WTC11 (cell line): ENCODE measurements at regions not wholly inside any gene's neighbourhood (a gene's known extent, or its start where the extent isn't known, plus 50 kb on each side); places are given as distances from the start of the nearest gene placed in this dataset.

Source experiments
- ATAC-seq: fragments of 200-7000 bp; cut with Tn5 transposase; 2 replicates; pipeline ENCODE4 v1.10.0; 2021; ENCODE audit warnings: mild to moderate bottlenecking, moderate library complexity
- CTCF ChIA-PET: fragments of 300-600 bp; sonication (Branson Sonifier 250); formaldehyde crosslinking; loops from one replicate; lab custom pipeline; 2021; ENCODE audit warnings: antibody characterized with exemption; lab: Charles Lee
- POLR2A ChIA-PET: fragments of 350-600 bp; sonication (Branson Sonifier 250); formaldehyde crosslinking; loops from one replicate; lab custom pipeline; 2021; ENCODE audit warnings: antibody characterized with exemption; lab: Charles Lee
- DNase-seq: peaks from one replicate; pipeline ENCODE4 v3.0.0; 2021; ENCODE audit warnings: low spot score
- H3K27ac Mint-ChIP-seq: 2 replicates; pipeline ENCODE4 v1.8.0; 2021; ENCODE audit warnings: mixed read lengths
- H3K27me3 Mint-ChIP-seq: 2 replicates; pipeline ENCODE4 v1.8.0; 2021; ENCODE audit warnings: low read depth, mild to moderate bottlenecking, moderate library complexity, mixed read lengths
- H3K36me3 Mint-ChIP-seq: 2 replicates; pipeline ENCODE4 v1.8.0; 2021; ENCODE audit warnings: mixed read lengths
- H3K4me1 Mint-ChIP-seq: 2 replicates; pipeline ENCODE4 v1.8.0; 2022; ENCODE audit warnings: mixed read lengths
- H3K4me3 Mint-ChIP-seq: 2 replicates; pipeline ENCODE4 v1.8.0; 2021; ENCODE audit warnings: mild to moderate bottlenecking, moderate library complexity, mixed read lengths
- H3K9me3 Mint-ChIP-seq: 2 replicates; pipeline ENCODE4 v1.8.0; 2021; ENCODE audit warnings: mixed read lengths
- CREM ChIP-seq: sonication (generic); formaldehyde crosslinking; IDR thresholded peaks from 2 replicates; pipeline ENCODE4 v1.8.1; 2022; ENCODE audit warnings: mild to moderate bottlenecking, missing genetic modification reagents, moderate library complexity
- ELF4 ChIP-seq: sonication (generic); formaldehyde crosslinking; IDR thresholded peaks from 2 replicates; pipeline ENCODE4 v1.8.1; 2022; ENCODE audit warnings: low read depth, mild to moderate bottlenecking, moderate library complexity, missing genetic modification reagents
- FOXK1 ChIP-seq: sonication (generic); formaldehyde crosslinking; IDR thresholded peaks from 2 replicates; pipeline ENCODE4 v1.8.0; 2022; ENCODE audit warnings: mild to moderate bottlenecking, moderate library complexity, missing genetic modification reagents
- GABPB1 ChIP-seq: sonication (generic); formaldehyde crosslinking; IDR thresholded peaks from 2 replicates; pipeline ENCODE4 v1.8.1; 2023; ENCODE audit warnings: mild to moderate bottlenecking, missing genetic modification reagents
- GTF2I ChIP-seq: fragments of 250-450 bp; sonication (Bioruptor Pico); conservative IDR thresholded peaks from 2 replicates; pipeline ENCODE4 v1.4.0; 2021; ENCODE audit warnings: mild to moderate bottlenecking
- JUN ChIP-seq: sonication (generic); formaldehyde crosslinking; IDR thresholded peaks from 2 replicates; pipeline ENCODE4 v1.8.0; 2023; ENCODE audit warnings: mild to moderate bottlenecking, missing genetic modification reagents
- NFATC4 ChIP-seq: fragments of 250-450 bp; sonication (Bioruptor Pico); IDR thresholded peaks from 2 replicates; pipeline ENCODE4 v1.9.0; 2021; ENCODE audit warnings: mild to moderate bottlenecking
- NR1H2 ChIP-seq: sonication (generic); formaldehyde crosslinking; IDR thresholded peaks from 2 replicates; pipeline ENCODE4 v1.9.0; 2021; ENCODE audit warnings: mild to moderate bottlenecking, moderate library complexity, missing genetic modification reagents
- OVOL2 ChIP-seq: fragments of 250-450 bp; sonication (Bioruptor Pico); IDR thresholded peaks from 2 replicates; pipeline ENCODE4 v1.9.0; 2021; ENCODE audit warnings: mild to moderate bottlenecking, borderline replicate concordance
- SMAD3 ChIP-seq: sonication (generic); formaldehyde crosslinking; IDR thresholded peaks from 2 replicates; pipeline ENCODE4 v1.8.0; 2022; ENCODE audit warnings: missing genetic modification reagents, mild to moderate bottlenecking, borderline replicate concordance
- ZBTB21 ChIP-seq: sonication (generic); formaldehyde crosslinking; IDR thresholded peaks from 2 replicates; pipeline ENCODE4 v1.8.1; 2023; ENCODE audit warnings: mild to moderate bottlenecking, missing genetic modification reagents, borderline replicate concordance
- ZNF396 ChIP-seq: fragments of 250-450 bp; sonication (Bioruptor Pico); IDR thresholded peaks from 2 replicates; pipeline ENCODE4 v1.8.0; 2021; ENCODE audit warnings: mild to moderate bottlenecking, moderate library complexity, borderline replicate concordance
- ZNF423 ChIP-seq: fragments of 250-450 bp; sonication (Bioruptor Pico); IDR thresholded peaks from 2 replicates; pipeline ENCODE4 v2.1.2; 2022; ENCODE audit warnings: mild to moderate bottlenecking, moderate library complexity
- ZNF671 ChIP-seq: fragments of 250-450 bp; sonication (Bioruptor Pico); IDR thresholded peaks from 2 replicates; pipeline ENCODE4 v1.8.0; 2021; ENCODE audit warnings: mild to moderate bottlenecking
- TF ChIP-seq, protein P1 (sequence below): fragments of 250-450 bp; sonication (Bioruptor Pico); IDR thresholded peaks from 2 replicates; pipeline ENCODE4 v1.9.0; 2021; ENCODE audit warnings: mild to moderate bottlenecking
- TF ChIP-seq, protein P2 (sequence below): sonication (generic); formaldehyde crosslinking; IDR thresholded peaks from 2 replicates; pipeline ENCODE4 v1.8.1; 2023; ENCODE audit warnings: mild to moderate bottlenecking, moderate library complexity, missing genetic modification reagents
- TF ChIP-seq, protein P3 (sequence below): sonication (generic); formaldehyde crosslinking; IDR thresholded peaks from 2 replicates; pipeline ENCODE4 v1.8.0; 2022; ENCODE audit warnings: mild to moderate bottlenecking, missing genetic modification reagents
- TF ChIP-seq, protein P4 (sequence below): sonication (generic); formaldehyde crosslinking; IDR thresholded peaks from 2 replicates; pipeline ENCODE4 v1.8.0; 2022; ENCODE audit warnings: mild to moderate bottlenecking, missing genetic modification reagents
- TF ChIP-seq, protein P5 (sequence below): sonication (generic); formaldehyde crosslinking; IDR thresholded peaks from 2 replicates; pipeline ENCODE4 v1.8.1; 2023; ENCODE audit warnings: mild to moderate bottlenecking, missing genetic modification reagents, moderate library complexity
- TF ChIP-seq, protein P6 (sequence below): sonication (generic); formaldehyde crosslinking; IDR thresholded peaks from 2 replicates; pipeline ENCODE4 v1.8.0; 2023; ENCODE audit warnings: missing genetic modification reagents
- TF ChIP-seq, protein P7 (sequence below): sonication (generic); formaldehyde crosslinking; IDR thresholded peaks from 2 replicates; pipeline ENCODE4 v1.8.1; 2022; ENCODE audit warnings: low read depth, mild to moderate bottlenecking, moderate library complexity, missing genetic modification reagents, borderline replicate concordance
- TF ChIP-seq, protein P8 (sequence below): fragments of 250-450 bp; sonication (Bioruptor Pico); conservative IDR thresholded peaks from 2 replicates; pipeline ENCODE4 v1.9.0; 2021; ENCODE audit warnings: mild to moderate bottlenecking
- TF ChIP-seq, protein P9 (sequence below): sonication (generic); formaldehyde crosslinking; conservative IDR thresholded peaks from 2 replicates; pipeline ENCODE4 v1.8.1; 2022; ENCODE audit warnings: mild to moderate bottlenecking, missing genetic modification reagents

DNA sequence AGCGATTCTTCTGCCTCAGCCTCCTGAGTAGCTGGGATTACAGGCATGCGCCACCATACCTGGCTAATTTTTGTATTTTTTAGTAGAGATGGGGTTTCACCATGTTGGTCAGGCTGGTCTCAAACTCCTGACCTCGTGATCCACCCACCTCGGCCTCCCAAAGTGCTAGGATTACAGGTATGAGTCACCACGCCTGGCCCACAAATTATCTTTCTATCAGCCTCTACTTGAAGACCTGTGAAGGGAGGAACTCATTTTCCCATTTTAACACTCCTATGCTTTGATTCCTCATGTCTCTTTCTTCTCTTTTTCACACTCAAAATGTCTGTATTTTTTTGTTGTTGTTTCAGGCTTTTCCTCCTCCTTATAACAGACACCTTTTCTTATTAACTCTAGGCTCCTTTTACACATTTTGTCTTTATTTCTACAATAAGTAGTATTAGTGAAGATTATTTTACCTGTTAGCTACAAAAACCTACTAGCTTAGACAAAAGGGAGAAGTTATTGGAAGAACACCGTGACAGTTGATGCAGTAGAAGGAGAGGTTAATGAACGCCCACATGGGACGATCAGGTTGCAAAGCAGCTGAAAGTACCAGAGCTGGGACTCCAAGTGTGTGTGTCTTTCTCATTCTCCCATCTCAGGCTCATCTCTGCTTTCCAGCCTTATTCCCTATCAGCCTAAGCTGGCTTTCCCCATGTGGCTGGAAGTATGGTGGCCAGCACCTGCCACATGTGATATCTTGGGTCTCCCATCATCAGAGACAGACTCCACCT is 97.6 kb upstream of the AGAP1 start:
- Mint-ChIP-seq H3K36me3 (peaks cover 22% of the 10 kb centered on the region), H3K4me1 (peaks cover 8% of the 10 kb centered on the region)
- TF ChIP-seq CREM (CRISPR knock-in tag) (no peak), ZNF671 (no peak), NR1H2 (CRISPR knock-in tag) (no peak), FOXK1 (CRISPR knock-in tag) (no peak), JUN (no peak), ZNF423 (CRISPR knock-in tag) (no peak), NFATC4 (CRISPR knock-in tag) (no peak), OVOL2 (no peak), ELF4 (CRISPR knock-in tag) (no peak)
- TF ChIP-seq, protein P1, sequence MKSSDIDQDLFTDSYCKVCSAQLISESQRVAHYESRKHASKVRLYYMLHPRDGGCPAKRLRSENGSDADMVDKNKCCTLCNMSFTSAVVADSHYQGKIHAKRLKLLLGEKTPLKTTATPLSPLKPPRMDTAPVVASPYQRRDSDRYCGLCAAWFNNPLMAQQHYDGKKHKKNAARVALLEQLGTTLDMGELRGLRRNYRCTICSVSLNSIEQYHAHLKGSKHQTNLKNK (CRISPR knock-in tag), result no peak
- TF ChIP-seq, protein P2, sequence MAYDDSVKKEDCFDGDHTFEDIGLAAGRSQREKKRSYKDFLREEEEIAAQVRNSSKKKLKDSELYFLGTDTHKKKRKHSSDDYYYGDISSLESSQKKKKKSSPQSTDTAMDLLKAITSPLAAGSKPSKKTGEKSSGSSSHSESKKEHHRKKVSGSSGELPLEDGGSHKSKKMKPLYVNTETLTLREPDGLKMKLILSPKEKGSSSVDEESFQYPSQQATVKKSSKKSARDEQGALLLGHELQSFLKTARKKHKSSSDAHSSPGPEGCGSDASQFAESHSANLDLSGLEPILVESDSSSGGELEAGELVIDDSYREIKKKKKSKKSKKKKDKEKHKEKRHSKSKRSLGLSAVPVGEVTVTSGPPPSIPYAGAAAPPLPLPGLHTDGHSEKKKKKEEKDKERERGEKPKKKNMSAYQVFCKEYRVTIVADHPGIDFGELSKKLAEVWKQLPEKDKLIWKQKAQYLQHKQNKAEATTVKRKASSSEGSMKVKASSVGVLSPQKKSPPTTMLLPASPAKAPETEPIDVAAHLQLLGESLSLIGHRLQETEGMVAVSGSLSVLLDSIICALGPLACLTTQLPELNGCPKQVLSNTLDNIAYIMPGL (CRISPR knock-in tag), result no peak
- TF ChIP-seq, protein P3, sequence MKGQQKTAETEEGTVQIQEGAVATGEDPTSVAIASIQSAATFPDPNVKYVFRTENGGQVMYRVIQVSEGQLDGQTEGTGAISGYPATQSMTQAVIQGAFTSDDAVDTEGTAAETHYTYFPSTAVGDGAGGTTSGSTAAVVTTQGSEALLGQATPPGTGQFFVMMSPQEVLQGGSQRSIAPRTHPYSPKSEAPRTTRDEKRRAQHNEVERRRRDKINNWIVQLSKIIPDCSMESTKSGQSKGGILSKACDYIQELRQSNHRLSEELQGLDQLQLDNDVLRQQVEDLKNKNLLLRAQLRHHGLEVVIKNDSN (CRISPR knock-in tag), result no peak
- TF ChIP-seq, all 79 proteins: peak for 0
- Mint-ChIP-seq H3K4me3 (no peak overlapping the region), H3K27me3 (peaks cover 13% of the 10 kb centered on the region), H3K27ac (no peak overlapping the region), H3K9me3 (peaks cover 23% of the 10 kb centered on the region)
- ChIA-PET CTCF (no interaction called here), POLR2A (no interaction called here)
- no peak for ATAC-seq
- no peak for DNase-seq

DNA sequence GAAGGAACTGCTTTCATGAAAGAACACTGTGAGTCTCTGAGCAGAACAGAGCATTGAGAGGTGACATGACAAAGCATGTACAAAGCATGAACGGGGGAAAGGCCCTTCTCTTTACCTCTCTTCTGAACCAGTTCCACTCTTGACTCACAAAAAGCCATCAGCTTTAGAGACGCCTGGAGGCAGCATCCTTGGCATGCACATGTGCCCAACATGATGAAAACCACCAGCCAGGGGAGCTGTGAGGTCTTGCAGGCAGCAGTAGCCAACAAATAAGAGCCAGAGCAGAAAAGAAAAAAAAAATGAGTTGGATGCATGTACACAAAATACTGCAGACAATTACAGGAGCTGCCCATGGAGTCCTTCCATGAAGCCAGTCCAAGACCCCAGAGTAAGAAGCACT is 95.5 kb upstream of the AGAP1 start:
- no peak overlapping the region for H3K27ac Mint-ChIP-seq
- no peak for TF ChIP-seq FOXK1 (CRISPR knock-in tag)
- TF ChIP-seq OVOL2, result no peak
- TF ChIP-seq, protein P4, sequence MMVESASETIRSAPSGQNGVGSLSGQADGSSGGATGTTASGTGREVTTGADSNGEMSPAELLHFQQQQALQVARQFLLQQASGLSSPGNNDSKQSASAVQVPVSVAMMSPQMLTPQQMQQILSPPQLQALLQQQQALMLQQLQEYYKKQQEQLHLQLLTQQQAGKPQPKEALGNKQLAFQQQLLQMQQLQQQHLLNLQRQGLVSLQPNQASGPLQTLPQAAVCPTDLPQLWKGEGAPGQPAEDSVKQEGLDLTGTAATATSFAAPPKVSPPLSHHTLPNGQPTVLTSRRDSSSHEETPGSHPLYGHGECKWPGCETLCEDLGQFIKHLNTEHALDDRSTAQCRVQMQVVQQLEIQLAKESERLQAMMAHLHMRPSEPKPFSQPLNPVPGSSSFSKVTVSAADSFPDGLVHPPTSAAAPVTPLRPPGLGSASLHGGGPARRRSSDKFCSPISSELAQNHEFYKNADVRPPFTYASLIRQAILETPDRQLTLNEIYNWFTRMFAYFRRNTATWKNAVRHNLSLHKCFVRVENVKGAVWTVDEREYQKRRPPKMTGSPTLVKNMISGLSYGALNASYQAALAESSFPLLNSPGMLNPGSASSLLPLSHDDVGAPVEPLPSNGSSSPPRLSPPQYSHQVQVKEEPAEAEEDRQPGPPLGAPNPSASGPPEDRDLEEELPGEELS (CRISPR knock-in tag), result no peak
- TF ChIP-seq SMAD3 (CRISPR knock-in tag), result no peak
- TF ChIP-seq, protein P5, sequence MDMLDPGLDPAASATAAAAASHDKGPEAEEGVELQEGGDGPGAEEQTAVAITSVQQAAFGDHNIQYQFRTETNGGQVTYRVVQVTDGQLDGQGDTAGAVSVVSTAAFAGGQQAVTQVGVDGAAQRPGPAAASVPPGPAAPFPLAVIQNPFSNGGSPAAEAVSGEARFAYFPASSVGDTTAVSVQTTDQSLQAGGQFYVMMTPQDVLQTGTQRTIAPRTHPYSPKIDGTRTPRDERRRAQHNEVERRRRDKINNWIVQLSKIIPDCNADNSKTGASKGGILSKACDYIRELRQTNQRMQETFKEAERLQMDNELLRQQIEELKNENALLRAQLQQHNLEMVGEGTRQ (CRISPR knock-in tag), result no peak
- no peak for TF ChIP-seq GABPB1 (CRISPR knock-in tag)
- TF ChIP-seq, protein P6, sequence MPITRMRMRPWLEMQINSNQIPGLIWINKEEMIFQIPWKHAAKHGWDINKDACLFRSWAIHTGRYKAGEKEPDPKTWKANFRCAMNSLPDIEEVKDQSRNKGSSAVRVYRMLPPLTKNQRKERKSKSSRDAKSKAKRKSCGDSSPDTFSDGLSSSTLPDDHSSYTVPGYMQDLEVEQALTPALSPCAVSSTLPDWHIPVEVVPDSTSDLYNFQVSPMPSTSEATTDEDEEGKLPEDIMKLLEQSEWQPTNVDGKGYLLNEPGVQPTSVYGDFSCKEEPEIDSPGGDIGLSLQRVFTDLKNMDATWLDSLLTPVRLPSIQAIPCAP (CRISPR knock-in tag), result no peak
- TF ChIP-seq, protein P7, sequence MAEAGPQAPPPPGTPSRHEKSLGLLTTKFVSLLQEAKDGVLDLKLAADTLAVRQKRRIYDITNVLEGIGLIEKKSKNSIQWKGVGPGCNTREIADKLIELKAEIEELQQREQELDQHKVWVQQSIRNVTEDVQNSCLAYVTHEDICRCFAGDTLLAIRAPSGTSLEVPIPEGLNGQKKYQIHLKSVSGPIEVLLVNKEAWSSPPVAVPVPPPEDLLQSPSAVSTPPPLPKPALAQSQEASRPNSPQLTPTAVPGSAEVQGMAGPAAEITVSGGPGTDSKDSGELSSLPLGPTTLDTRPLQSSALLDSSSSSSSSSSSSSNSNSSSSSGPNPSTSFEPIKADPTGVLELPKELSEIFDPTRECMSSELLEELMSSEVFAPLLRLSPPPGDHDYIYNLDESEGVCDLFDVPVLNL (CRISPR knock-in tag), result no peak
- TF ChIP-seq, protein P8, sequence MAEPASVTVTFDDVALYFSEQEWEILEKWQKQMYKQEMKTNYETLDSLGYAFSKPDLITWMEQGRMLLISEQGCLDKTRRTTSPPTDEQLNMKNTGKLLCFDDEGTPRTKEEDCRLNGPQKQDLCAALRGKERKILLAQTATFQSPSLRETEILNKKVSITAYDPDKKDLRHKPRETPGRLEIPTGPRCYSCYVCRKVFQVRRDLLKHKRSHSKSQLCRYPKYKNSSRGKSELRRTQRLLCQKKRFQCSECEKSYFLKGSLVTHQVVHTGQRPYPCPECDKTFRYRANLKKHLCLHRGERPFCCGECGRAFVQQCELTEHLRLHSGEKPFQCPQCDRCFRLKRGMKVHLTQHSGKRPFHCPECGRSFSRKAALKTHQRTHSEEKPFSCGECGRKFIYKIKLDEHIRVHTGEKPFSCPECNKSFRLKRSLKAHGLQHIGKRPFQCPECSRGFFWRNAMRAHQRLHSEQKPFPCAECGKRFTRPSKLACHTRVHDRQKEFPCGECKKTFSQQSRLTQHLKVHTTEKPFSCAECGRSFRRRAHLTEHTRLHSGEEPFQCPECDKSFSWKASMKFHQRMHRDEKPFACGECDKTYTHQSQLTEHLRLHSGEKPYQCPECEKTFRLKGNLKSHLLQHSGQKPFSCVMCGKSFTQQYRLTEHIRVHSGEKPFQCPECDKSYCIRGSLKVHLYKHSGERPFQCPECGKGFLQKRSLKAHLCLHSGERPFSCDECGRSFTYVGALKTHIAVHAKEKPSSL (CRISPR knock-in tag), result no peak
- no peak for TF ChIP-seq ZNF396
- TF ChIP-seq, protein P9, sequence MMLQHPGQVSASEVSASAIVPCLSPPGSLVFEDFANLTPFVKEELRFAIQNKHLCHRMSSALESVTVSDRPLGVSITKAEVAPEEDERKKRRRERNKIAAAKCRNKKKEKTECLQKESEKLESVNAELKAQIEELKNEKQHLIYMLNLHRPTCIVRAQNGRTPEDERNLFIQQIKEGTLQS, result no peak
- no peak for TF ChIP-seq ZBTB21 (CRISPR knock-in tag)
- TF ChIP-seq, protein P1 (CRISPR knock-in tag), result no peak
- TF ChIP-seq GTF2I (CRISPR knock-in tag), result no peak
- no peak for TF ChIP-seq JUN
- ATAC-seq (no peak), DNase-seq (no peak)
- ChIA-PET POLR2A (no interaction called here), CTCF (no interaction called here)
- peaks cover 11% of the 10 kb centered on the region for H3K4me1 Mint-ChIP-seq
- peaks cover 33% of the 10 kb centered on the region for H3K36me3 Mint-ChIP-seq
- H3K4me3 Mint-ChIP-seq, result no peak overlapping the region
- H3K9me3 Mint-ChIP-seq, result peaks cover 31% of the 10 kb centered on the region
- H3K27me3 Mint-ChIP-seq, result peaks cover 10% of the 10 kb centered on the region; the same call in 1 of the 2 replicates
